ENCODE measurements at regions not wholly inside any gene's neighbourhood (a gene's known extent, or its start where the extent isn't known, plus 50 kb on each side); places are given as distances from the start of the nearest gene placed in this dataset.

DNA sequence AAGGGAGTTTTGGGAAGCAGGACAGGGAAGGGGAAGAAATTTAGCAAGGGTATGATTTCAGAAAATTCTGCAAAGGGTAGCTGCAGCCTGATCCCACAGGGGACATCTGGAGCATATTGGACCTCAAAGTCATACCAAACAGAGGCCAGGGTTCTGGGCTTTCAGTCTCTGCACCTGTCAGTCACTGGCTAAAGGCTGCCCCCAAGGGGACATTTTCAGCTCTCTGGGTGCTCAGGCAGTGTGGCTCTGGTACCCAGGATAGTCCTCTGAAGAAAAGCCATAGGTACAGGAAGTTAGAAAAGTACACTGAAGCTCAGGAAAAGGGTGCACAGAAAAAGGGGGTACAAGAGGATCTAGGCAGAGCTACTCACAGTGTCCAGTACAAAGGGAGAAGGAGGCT is 149.2 kb downstream of the INSIG2 start:
- TF ChIP-seq JUNB (IDR thresholded peaks at IDR 0.05) (no peak), ZNF274 (IDR thresholded peaks at IDR 0.05; ENCODE audit: insufficient read depth, insufficient read length) (no peak), HCFC1 (IDR thresholded peaks at IDR 0.05; ENCODE audit: low read length) (no peak), HDAC6 (IDR thresholded peaks at IDR 0.05; ENCODE audit: unreplicated experiment) (no peak), POLR2A (IDR thresholded peaks at IDR 0.05; ENCODE audit: low read depth, low read length) (no peak), EZH2 (IDR thresholded peaks at IDR 0.05; ENCODE audit: borderline replicate concordance, control insufficient read depth, low read depth, low read length) (no peak), CEBPB (IDR thresholded peaks at IDR 0.05; ENCODE audit: borderline replicate concordance in 1 of 2, low read depth in 2 of 2, low read length in 2 of 2) (no peak), POLR2AphosphoS5 (IDR thresholded peaks at IDR 0.05; ENCODE audit: low read length) (no peak)
- TF ChIP-seq, protein P1, sequence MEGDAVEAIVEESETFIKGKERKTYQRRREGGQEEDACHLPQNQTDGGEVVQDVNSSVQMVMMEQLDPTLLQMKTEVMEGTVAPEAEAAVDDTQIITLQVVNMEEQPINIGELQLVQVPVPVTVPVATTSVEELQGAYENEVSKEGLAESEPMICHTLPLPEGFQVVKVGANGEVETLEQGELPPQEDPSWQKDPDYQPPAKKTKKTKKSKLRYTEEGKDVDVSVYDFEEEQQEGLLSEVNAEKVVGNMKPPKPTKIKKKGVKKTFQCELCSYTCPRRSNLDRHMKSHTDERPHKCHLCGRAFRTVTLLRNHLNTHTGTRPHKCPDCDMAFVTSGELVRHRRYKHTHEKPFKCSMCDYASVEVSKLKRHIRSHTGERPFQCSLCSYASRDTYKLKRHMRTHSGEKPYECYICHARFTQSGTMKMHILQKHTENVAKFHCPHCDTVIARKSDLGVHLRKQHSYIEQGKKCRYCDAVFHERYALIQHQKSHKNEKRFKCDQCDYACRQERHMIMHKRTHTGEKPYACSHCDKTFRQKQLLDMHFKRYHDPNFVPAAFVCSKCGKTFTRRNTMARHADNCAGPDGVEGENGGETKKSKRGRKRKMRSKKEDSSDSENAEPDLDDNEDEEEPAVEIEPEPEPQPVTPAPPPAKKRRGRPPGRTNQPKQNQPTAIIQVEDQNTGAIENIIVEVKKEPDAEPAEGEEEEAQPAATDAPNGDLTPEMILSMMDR (IDR thresholded peaks at IDR 0.05 in 2 of 3, conservative IDR thresholded peaks at IDR 0.05 in 1 of 3; ENCODE audit: control insufficient read depth in 2 of 3, extremely low read depth in 1 of 3, insufficient read depth in 1 of 3, low read depth in 3 of 3, low read length in 3 of 3): 0 out of 6 replicates have a peak, but pooled peaks of 2 of the 3 experiments have one; percentile 5 to 6
- TF ChIP-seq, protein P2, sequence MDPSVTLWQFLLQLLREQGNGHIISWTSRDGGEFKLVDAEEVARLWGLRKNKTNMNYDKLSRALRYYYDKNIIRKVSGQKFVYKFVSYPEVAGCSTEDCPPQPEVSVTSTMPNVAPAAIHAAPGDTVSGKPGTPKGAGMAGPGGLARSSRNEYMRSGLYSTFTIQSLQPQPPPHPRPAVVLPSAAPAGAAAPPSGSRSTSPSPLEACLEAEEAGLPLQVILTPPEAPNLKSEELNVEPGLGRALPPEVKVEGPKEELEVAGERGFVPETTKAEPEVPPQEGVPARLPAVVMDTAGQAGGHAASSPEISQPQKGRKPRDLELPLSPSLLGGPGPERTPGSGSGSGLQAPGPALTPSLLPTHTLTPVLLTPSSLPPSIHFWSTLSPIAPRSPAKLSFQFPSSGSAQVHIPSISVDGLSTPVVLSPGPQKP (IDR thresholded peaks at IDR 0.05; ENCODE audit: low read depth, low read length): no peak
- TF ChIP-seq, protein P3, sequence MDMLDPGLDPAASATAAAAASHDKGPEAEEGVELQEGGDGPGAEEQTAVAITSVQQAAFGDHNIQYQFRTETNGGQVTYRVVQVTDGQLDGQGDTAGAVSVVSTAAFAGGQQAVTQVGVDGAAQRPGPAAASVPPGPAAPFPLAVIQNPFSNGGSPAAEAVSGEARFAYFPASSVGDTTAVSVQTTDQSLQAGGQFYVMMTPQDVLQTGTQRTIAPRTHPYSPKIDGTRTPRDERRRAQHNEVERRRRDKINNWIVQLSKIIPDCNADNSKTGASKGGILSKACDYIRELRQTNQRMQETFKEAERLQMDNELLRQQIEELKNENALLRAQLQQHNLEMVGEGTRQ (IDR thresholded peaks at IDR 0.05; ENCODE audit: borderline replicate concordance, low read depth, low read length): no peak
- TF ChIP-seq, protein P4, sequence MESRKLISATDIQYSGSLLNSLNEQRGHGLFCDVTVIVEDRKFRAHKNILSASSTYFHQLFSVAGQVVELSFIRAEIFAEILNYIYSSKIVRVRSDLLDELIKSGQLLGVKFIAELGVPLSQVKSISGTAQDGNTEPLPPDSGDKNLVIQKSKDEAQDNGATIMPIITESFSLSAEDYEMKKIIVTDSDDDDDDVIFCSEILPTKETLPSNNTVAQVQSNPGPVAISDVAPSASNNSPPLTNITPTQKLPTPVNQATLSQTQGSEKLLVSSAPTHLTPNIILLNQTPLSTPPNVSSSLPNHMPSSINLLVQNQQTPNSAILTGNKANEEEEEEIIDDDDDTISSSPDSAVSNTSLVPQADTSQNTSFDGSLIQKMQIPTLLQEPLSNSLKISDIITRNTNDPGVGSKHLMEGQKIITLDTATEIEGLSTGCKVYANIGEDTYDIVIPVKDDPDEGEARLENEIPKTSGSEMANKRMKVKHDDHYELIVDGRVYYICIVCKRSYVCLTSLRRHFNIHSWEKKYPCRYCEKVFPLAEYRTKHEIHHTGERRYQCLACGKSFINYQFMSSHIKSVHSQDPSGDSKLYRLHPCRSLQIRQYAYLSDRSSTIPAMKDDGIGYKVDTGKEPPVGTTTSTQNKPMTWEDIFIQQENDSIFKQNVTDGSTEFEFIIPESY (IDR thresholded peaks at IDR 0.05): no peak

All from GM12878 (cell line).